Cardiac fibroblast (primary cell): ENCODE measurements at regions not wholly inside any gene's neighbourhood (a gene's known extent, or its start where the extent isn't known, plus 50 kb on each side); places are given as distances from the start of the nearest gene placed in this dataset.

Experiments used
- DNase-seq, 2 donors: peaks; one replicate each; pipeline versions ENCODE4 v3.0.0 to v3.0.0-alpha.2; 2010; ENCODE audit warnings: low read depth in 2 of 2
- H3K4me3 ChIP-seq, 2 donors: replicated peaks in 1 of 2; 1 replicate in 1 of 2; 2 replicates in 1 of 2; pipeline ENCODE4 v1.5.1; 2011; ENCODE audit warnings: low read depth in 2 of 2, low read length in 2 of 2, mild to moderate bottlenecking in 2 of 2, moderate library complexity in 1 of 2
- TF ChIP-seq, protein P1 (sequence below): IDR thresholded peaks from one replicate; pipeline ENCODE4 v1.5.1; 2011; ENCODE audit warnings: low read depth, mild to moderate bottlenecking, low read length, inconsistent platforms

DNA sequence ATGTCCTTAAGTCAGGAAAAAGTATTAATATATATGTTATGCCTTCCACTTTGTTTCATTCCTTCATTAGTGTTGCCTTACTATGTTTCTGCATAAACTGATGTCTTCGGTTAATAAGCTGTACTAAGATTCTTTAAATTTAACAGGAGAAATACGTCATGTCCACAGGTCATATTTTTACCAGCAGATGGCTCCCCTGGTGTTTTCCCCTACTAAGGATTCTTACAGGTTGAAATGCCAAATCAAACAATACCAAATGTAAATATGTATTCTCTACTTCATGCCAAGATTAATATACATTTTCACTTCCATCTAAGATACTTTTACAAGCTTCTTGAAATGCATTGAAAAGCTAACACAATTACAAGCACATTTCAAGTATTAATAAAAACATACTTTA lies 1602.1 kb downstream of the SI start:
- no peak overlapping the region for H3K4me3 ChIP-seq
- TF ChIP-seq, protein P1, sequence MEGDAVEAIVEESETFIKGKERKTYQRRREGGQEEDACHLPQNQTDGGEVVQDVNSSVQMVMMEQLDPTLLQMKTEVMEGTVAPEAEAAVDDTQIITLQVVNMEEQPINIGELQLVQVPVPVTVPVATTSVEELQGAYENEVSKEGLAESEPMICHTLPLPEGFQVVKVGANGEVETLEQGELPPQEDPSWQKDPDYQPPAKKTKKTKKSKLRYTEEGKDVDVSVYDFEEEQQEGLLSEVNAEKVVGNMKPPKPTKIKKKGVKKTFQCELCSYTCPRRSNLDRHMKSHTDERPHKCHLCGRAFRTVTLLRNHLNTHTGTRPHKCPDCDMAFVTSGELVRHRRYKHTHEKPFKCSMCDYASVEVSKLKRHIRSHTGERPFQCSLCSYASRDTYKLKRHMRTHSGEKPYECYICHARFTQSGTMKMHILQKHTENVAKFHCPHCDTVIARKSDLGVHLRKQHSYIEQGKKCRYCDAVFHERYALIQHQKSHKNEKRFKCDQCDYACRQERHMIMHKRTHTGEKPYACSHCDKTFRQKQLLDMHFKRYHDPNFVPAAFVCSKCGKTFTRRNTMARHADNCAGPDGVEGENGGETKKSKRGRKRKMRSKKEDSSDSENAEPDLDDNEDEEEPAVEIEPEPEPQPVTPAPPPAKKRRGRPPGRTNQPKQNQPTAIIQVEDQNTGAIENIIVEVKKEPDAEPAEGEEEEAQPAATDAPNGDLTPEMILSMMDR = no peak
- peak; percentile 0 to 2 for DNase-seq

DNA sequence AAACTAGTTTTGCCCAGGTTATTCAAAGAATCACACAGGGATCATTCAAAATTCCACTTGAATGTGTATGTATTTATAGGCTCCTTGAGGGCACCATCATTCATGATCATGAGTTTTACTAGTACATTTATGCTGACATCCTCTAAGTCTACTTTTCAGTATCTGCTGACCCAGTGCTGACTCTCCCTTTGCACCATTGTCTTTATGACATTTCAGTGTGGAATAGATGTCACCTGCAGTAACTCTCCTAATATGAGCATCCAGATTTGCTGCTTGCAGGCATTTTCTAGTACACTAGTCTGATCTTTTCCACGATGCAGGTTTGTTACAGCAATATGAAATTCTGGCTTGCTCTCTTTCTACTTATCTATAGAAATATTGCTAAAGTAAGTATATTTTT lies 1603.5 kb downstream of the SI start:
- TF ChIP-seq, protein P1 = no peak
- DNase-seq = no peak
- no peak overlapping the region for H3K4me3 ChIP-seq

DNA sequence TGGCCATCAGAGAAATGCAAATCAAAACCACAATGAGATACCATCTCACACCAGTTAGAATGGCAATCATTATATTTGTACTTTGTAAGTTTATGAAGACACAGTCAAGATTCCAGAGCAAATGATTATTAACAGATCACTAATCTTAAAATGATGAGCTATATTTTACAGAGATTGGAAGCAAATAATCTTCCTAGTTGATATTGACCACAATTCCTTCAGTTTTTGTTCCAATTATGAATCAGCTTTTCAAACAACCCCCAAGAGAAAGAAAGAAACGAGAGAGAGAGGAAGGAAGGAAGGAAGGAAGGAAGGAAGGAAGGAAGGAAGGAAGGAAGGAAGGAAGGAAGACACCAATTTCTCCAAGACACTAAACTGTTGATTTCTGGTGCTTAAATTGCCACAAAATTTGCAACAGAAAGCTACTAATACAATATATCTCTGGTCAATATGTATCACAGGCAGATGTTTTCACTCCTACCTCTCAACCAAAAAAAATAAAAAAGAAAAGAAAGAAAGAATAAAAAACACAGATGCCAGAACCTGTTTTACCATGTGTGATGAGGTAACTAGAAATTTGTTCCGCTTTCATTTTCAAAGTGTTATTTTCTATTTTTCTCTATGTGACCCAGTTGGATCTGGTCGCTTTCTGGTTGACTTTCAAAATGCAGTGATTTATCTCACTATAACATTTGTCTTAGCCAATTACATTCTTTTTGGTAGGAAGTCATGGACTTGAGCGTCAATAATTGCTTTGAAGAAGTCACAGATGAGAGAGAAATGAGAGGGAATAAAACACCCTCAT lies 1609.6 kb downstream of the SI start:
- no peak for DNase-seq
- TF ChIP-seq, protein P1 = no peak
- H3K4me3 ChIP-seq = no peak overlapping the region

DNA sequence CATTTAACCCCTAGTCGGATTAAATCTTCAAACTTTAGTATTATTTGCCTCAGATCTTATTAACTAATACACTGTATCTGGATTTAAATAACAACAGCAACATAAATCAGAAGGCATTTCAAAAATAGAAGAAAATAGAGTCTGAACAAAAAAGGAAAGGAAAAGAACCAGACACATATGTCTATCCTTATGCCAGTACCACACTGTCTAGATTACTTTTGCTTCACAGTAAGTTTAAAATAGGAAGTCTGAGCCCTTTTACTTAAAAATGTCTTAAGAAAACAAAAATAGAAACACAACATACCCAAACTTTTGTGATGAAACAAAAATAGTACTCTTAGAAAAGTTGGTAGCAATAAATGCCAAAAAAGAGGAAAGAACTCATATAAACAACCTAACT lies 1615.8 kb downstream of the SI start:
- no peak overlapping the region for H3K4me3 ChIP-seq
- no peak for DNase-seq
- TF ChIP-seq, protein P1 = no peak

DNA sequence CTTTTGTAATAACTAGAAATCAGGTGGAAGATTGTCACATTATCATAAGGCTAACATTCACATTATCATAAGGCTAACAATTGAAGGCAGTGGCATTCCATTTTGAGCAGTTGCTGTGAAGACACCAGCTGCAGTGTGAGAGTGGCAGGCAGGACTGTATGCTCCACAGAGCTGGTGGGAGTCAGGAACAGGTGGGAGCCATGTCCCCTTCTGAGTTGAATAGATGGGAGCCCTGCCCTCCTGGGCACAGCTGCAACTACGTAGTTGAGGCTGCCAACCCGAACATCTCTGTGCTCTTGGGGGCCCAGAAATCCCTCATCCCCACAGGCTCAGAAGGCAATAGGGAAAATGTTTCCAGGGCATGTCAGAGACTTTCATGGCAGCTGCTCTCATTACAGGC lies 1627.6 kb downstream of the SI start:
- TF ChIP-seq, protein P1 = no peak
- no peak for DNase-seq
- H3K4me3 ChIP-seq = no peak overlapping the region

DNA sequence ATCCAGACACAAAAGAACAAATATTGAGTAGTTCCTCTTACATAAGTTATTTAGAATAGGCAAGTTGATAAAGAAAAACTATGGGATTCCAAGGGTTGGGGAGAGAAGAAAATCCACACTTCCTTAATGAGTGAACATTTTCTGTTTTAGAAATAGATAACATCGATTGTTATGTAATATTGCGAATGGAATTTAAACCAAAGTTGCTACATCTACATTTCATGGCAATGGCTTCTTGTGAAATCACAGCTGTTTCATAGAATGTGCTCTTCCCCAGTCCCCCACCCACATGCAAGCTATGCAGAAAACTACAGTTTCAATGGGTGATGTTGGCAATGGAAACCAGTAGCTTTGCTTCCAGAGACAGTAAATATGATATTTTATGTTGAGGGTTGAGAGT lies 1639.5 kb downstream of the SI start:
- TF ChIP-seq, protein P1 = no peak
- no peak for DNase-seq

DNA sequence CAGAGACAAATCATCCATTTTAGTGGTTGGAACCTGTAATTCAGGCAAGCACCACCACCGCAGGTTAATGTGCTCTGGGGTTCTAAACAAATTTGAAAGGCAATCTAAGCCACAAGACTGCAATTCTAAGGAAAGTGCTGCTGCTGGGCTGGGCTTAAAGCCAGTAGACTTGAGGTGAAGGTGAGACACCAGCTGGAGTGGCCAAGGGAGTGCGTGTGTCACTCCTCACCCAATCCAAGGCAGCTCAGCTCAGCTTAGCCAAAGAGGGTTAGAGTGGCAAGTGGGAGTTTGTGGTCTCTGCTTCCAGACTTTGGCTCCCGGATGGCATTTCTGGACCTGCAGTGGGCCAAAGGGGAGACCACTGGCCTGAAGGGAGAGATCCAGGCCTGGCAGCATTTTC lies 1655.6 kb downstream of the SI start:
- DNase-seq = no peak
- H3K4me3 ChIP-seq = no peak overlapping the region
- TF ChIP-seq, protein P1 = no peak

More for the DNA sequence above, 1639.5 kb downstream of the SI start:
- H3K4me3 ChIP-seq = no peak overlapping the region
